ENCODE measurements at regions not wholly inside any gene's neighbourhood (a gene's known extent, or its start where the extent isn't known, plus 50 kb on each side); places are given as distances from the start of the nearest gene placed in this dataset.
"Not testable (repeated sequence)": the region's sequence is repeated elsewhere in the genome, so short reads cannot be mapped to it uniquely, and the experiment has no call there.

GRCh38 chr3:107909583-107909982 is 181.2 kb downstream of the CD47 start:
- TF ChIP-seq POLR2A (IDR thresholded peaks at IDR 0.05); CTCF (IDR thresholded peaks at IDR 0.05 in 4 of 5, conservative IDR thresholded peaks at IDR 0.05 in 1 of 5): not testable (repeated sequence)

Data from gastrocnemius medialis (tissue), 4 donors.